ENCODE measurements at regions not wholly inside any gene's neighbourhood (a gene's known extent, or its start where the extent isn't known, plus 50 kb on each side); places are given as distances from the start of the nearest gene placed in this dataset.

GRCh38 chr1:82578086-82578726 is 777.5 kb downstream of the ADGRL2 start:
- no peak for TF ChIP-seq CTCF (IDR thresholded peaks at IDR 0.05)
- no peak for DNase-seq (ENCODE audit: low spot score)
- no peak overlapping the region for H3K27ac ChIP-seq
- no peak overlapping the region for H3K4me3 ChIP-seq

- Histone ChIP-seq H3K4me3 (no peak overlapping the region), H3K27ac (no peak overlapping the region)
- no peak for TF ChIP-seq CTCF (IDR thresholded peaks at IDR 0.05)
- DNase-seq (ENCODE audit: low spot score): no peak
Observed at GRCh38 chr1:82567348-82567747, 766.6 kb downstream of the ADGRL2 start.

GRCh38 chr1:82565546-82565945 is 764.8 kb downstream of the ADGRL2 start:
- H3K27ac ChIP-seq: no peak overlapping the region
- no peak for DNase-seq (ENCODE audit: low spot score)
- TF ChIP-seq CTCF (IDR thresholded peaks at IDR 0.05): no peak
- H3K4me3 ChIP-seq: no peak overlapping the region

- H3K27ac ChIP-seq: no peak overlapping the region
- no peak for TF ChIP-seq CTCF (IDR thresholded peaks at IDR 0.05)
- H3K4me3 ChIP-seq: no peak overlapping the region
- DNase-seq (ENCODE audit: low spot score): no peak
Observed at GRCh38 chr1:82565146-82565545, 764.4 kb downstream of the ADGRL2 start.

GRCh38 chr1:82564333-82564732 is 763.6 kb downstream of the ADGRL2 start:
- no peak for DNase-seq (ENCODE audit: low spot score)
- no peak overlapping the region for H3K27ac ChIP-seq
- TF ChIP-seq CTCF (IDR thresholded peaks at IDR 0.05): no peak
- no peak overlapping the region for H3K4me3 ChIP-seq

- no peak for TF ChIP-seq CTCF (IDR thresholded peaks at IDR 0.05)
- no peak for DNase-seq (ENCODE audit: low spot score)
- Histone ChIP-seq H3K27ac (no peak overlapping the region), H3K4me3 (no peak overlapping the region)
Observed at GRCh38 chr1:82562448-82562847, 761.7 kb downstream of the ADGRL2 start.

- TF ChIP-seq CTCF (IDR thresholded peaks at IDR 0.05): no peak
- no peak overlapping the region for H3K27ac ChIP-seq
- no peak overlapping the region for H3K4me3 ChIP-seq
- no peak for DNase-seq (ENCODE audit: low spot score)
Observed at GRCh38 chr1:82560566-82560965, 759.8 kb downstream of the ADGRL2 start.

Measured in coronary artery (tissue), 2 donors.